Activated CD8-positive, alpha-beta T cell treated with anti-CD3 and anti-CD28 coated beads for 36 hours (primary cell): ENCODE measurements at regions not wholly inside any gene's neighbourhood (a gene's known extent, or its start where the extent isn't known, plus 50 kb on each side); places are given as distances from the start of the nearest gene placed in this dataset.
"Not testable (repeated sequence)": the region's sequence is repeated elsewhere in the genome, so short reads cannot be mapped to it uniquely, and the experiment has no call there.

ENCODE experiments used
- ATAC-seq: fragments of 200-7000 bp; cut with Tn5 transposase; one replicate; pipeline ENCODE4 v1.10.0; 2021; ENCODE audit warnings: mild to moderate bottlenecking, moderate library complexity
- CTCF ChIA-PET: fragments of 350-600 bp; sonication (Branson Sonifier 250); formaldehyde crosslinking; loops from one replicate; lab custom pipeline; 2021; ENCODE audit warnings: antibody characterized with exemption; lab: Charles Lee
- POLR2A ChIA-PET: fragments of 350-600 bp; sonication (Branson Sonifier 250); formaldehyde crosslinking; loops from one replicate; lab custom pipeline; 2021; ENCODE audit warnings: antibody characterized with exemption; lab: Charles Lee
- DNase-seq: peaks from one replicate; pipeline ENCODE4 v3.0.0-alpha.2; 2020
- H3K27ac Mint-ChIP-seq: one replicate; pipeline ENCODE4 v1.8.0; 2021; ENCODE audit warnings: mild to moderate bottlenecking, mixed read lengths
- H3K27me3 Mint-ChIP-seq: one replicate; pipeline ENCODE4 v1.8.0; 2021; ENCODE audit warnings: mixed read lengths
- H3K36me3 Mint-ChIP-seq: one replicate; pipeline ENCODE4 v1.8.0; 2021; ENCODE audit warnings: low read depth, mixed read lengths
- H3K4me1 Mint-ChIP-seq: one replicate; pipeline ENCODE4 v1.8.0; 2021; ENCODE audit warnings: low read depth, mixed read lengths
- H3K4me3 Mint-ChIP-seq: one replicate; pipeline ENCODE4 v1.8.0; 2021; ENCODE audit warnings: mild to moderate bottlenecking, moderate library complexity, mixed read lengths
- H3K9me3 Mint-ChIP-seq: one replicate; pipeline ENCODE4 v1.8.0; 2021; ENCODE audit warnings: mixed read lengths
- CTCF ChIP-seq: fragments of 200-600 bp; IDR thresholded peaks from one replicate; pipeline ENCODE4 v1.8.0; 2022; ENCODE audit warnings: antibody characterized with exemption, mild to moderate bottlenecking
- intact Hi-C: fragments of 100-400 bp; cut with micrococcal nuclease; formaldehyde crosslinking; loops from one replicate; pipeline ENCODE4 v1.10.0; 2022

- Mint-ChIP-seq H3K4me1 (no peaks in the 10 kb centered on the region), H3K9me3 (peaks cover 1% of the 10 kb centered on the region), H3K27me3 (no peaks in the 10 kb centered on the region), H3K36me3 (no peaks in the 10 kb centered on the region), H3K27ac (no peak overlapping the region), H3K4me3 (no peak overlapping the region)
- no peak for DNase-seq
- ChIA-PET CTCF (no interaction called here), POLR2A (no interaction called here)
- ATAC-seq: no peak
- intact Hi-C loops: no loop called here
- no peak for TF ChIP-seq CTCF
Measured at GRCh38 chr3:35262406-35262805, 376.9 kb upstream of the ARPP21 start.

DNA sequence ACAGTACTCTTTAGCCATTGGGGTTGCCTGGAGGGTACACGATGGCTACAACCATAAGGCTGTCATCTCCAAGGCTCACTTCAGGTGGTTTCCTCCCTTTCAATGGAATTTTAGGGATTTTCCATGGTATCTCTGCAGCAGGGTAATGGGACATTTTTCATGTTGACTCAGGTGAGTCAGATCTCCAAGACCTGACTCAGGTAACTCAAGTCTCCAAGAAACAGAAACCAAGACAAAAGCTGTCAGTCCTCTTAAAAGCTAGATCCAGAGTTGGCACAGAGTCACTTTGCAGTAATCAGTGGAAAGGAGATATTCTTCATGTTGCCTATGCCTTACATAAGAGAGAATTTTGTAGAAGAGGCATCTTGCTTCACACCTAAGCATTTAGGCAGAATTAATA lies 375.8 kb upstream of the ARPP21 start:
- H3K27ac Mint-ChIP-seq: no peak overlapping the region
- DNase-seq: no peak
- TF ChIP-seq CTCF: no peak
- no peak overlapping the region for H3K4me3 Mint-ChIP-seq
- H3K4me1 Mint-ChIP-seq: no peaks in the 10 kb centered on the region
- peaks cover 1% of the 10 kb centered on the region for H3K9me3 Mint-ChIP-seq
- intact Hi-C loops: no loop called here
- CTCF ChIA-PET: no interaction called here
- ATAC-seq: no peak
- no peaks in the 10 kb centered on the region for H3K36me3 Mint-ChIP-seq
- POLR2A ChIA-PET: no interaction called here
- no peaks in the 10 kb centered on the region for H3K27me3 Mint-ChIP-seq

DNA sequence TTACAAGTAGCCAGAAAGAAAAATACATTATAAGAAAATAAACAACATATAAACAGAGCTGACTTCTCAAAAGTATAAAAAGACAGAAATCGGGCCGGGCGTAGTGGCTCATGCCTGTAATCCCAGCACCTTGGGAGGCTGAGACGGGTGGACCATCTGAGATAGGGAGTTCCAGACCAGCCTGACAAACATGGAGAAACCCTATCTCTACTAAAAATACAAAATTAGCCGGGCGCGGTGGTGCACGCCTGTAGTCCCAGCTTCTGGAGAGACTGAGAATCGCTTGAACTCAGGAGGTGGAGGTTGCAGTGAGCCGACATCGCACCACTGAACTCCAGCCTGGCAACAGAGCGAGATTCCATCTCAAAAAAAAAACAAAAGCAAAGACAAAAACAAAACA lies 373.3 kb upstream of the ARPP21 start:
- H3K4me3 Mint-ChIP-seq, H3K9me3 Mint-ChIP-seq, H3K27ac Mint-ChIP-seq, H3K4me1 Mint-ChIP-seq, H3K27me3 Mint-ChIP-seq, POLR2A ChIA-PET, H3K36me3 Mint-ChIP-seq, DNase-seq, CTCF ChIA-PET, intact Hi-C loops, ATAC-seq: not testable (repeated sequence)

DNA sequence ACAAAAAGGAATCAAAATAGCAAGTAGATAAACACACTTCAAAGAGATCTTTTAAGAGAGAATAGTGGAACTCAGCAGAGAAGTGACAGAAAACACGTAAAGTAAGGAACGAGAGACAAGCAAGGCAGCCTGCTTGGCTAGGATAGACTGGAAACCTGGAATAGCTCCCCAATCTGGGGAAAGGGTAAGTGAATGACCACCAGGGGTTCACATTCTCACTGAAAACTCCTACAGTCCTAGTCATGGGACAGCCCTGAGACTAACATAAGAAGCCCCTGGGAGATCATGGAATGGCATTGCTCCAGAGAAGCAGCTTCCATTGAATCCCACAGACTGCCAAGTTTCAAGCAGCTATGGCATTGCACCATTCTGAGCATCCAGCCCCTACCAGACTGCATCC lies 363.6 kb upstream of the ARPP21 start:
- Mint-ChIP-seq H3K27ac (no peak overlapping the region), H3K36me3 (no peaks in the 10 kb centered on the region), H3K4me3 (no peak overlapping the region), H3K27me3 (peaks cover 1% of the 10 kb centered on the region), H3K9me3 (peaks cover 3% of the 10 kb centered on the region), H3K4me1 (no peaks in the 10 kb centered on the region)
- intact Hi-C loops: no loop called here
- ChIA-PET POLR2A (interaction anchor here (0.5 kb wide), 1 partner anchor 258 kb away, joined by 3 read pairs; no protein-coding TSS in a partner anchor), CTCF (no interaction called here)
- TF ChIP-seq CTCF: no peak
- DNase-seq (no peak), ATAC-seq (no peak)

- Mint-ChIP-seq H3K4me1 (no peaks in the 10 kb centered on the region), H3K36me3 (no peaks in the 10 kb centered on the region), H3K9me3 (peaks cover 7% of the 10 kb centered on the region), H3K27me3 (peaks cover 1% of the 10 kb centered on the region), H3K4me3 (no peak overlapping the region), H3K27ac (no peak overlapping the region)
- CTCF ChIA-PET: no interaction called here
- intact Hi-C loops: no loop called here
- ATAC-seq: no peak
- no peak for DNase-seq
- POLR2A ChIA-PET: interaction anchor here (0.5 kb wide), 1 partner anchor 258 kb away, joined by 3 read pairs; no protein-coding TSS in a partner anchor
- no peak for TF ChIP-seq CTCF
Measured at GRCh38 chr3:35276568-35276967, 362.8 kb upstream of the ARPP21 start.
